GM18508 (cell line): ENCODE measurements at regions not wholly inside any gene's neighbourhood (a gene's known extent, or its start where the extent isn't known, plus 50 kb on each side); places are given as distances from the start of the nearest gene placed in this dataset.

Source experiments
- ATAC-seq: cut with Tn5 transposase; IDR thresholded peaks from one replicate; pipeline ENCODE4 v1.9.1; 2021; ENCODE audit warnings: moderate number of reproducible peaks; ENCODE audit not compliant: insufficient read depth, unreplicated experiment

DNA sequence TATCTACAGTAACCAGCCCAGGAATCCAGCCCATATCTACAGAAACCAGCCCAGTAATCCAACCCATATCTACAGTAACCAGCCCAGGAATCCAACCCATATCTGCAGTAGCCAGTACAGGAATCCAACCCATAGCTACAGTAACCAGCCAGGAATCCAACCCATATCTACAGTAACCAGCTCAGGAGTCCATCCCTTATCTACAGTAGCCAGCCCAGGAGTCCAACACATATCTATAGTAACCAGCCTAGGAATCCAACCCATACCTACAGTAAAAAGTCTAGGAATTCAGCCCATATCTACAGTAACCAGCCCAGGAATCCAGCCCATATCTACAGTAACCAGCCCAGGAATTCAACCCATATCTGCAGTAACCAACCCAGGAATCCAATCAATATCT lies 445.0 kb upstream of the BOD1L1 start:
- no peak for ATAC-seq

DNA sequence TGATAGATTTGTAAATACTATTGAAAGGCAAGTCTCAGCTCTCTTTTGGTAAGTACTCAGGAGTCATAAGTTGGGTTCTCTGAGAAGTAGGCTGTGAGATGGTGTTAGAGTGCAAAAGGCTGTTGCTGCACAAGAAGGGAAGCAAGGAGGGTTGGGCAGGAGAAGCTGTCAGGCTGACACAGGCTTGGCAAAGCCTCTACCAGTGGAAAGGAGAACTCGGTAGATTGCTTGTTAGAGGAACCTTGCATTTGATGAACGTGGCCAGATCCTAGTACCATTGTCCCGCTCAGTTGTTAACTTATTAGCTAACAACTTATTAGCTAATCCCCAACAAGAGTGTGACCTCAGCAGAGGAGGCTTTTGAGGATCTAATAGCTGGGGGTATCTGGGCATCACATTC lies 449.3 kb upstream of the BOD1L1 start:
- ATAC-seq: no peak

DNA sequence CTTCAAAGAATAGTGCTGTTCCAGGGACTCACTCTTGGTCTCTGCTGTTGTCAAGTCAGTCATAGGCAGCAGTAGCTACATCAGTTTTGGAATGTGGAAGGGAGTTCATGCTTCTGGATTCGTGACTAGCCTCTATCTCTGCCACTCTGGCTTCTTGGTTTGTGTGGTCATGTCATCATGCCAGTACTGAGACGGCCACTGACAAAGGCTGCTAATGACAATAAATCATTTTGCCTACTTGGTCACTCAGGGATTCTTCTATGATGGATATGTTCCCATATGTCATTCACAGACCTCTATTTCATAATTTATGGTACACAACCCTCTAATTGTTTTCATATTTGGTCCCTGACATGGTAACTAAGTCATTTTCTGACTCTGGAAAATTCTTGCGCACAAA lies 450.8 kb upstream of the BOD1L1 start:
- no peak for ATAC-seq

DNA sequence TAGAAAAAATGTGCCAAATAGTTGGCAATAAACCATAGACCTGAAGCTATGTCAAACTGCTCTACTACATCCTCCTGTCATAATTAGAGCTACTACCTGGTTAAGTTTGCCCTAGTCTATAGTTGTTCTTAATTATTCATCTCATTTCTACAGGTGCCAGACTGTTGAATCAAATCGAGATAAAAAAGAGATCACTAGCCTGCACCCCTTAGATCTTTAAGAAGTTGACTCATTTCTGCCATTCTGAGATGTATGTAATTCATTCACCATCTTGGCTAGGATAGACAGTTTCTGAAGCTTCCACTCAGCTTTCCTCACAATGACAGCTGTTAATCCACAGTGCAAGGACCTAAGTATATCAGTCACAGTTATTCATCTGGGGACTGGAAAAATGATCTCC lies 452.1 kb upstream of the BOD1L1 start:
- no peak for ATAC-seq

DNA sequence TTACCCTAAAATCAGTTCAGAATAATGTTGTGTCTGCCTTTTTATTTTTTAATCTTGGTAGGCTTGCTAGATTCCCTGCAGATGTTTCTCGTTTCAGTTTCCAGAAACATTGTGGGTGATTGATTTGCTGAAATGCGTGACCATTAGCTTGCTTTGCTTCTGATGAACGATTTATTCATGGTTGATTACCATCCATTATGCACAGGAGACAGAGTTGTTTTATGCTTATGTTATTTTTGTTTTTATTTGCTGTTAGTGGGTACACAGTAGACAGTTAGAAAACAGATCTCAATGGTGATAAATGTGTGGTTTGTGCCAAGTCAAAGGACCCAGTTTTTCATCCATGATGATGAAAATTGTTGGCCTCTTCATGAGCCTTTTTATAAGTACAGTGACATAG lies 455.6 kb upstream of the BOD1L1 start:
- no peak for ATAC-seq

DNA sequence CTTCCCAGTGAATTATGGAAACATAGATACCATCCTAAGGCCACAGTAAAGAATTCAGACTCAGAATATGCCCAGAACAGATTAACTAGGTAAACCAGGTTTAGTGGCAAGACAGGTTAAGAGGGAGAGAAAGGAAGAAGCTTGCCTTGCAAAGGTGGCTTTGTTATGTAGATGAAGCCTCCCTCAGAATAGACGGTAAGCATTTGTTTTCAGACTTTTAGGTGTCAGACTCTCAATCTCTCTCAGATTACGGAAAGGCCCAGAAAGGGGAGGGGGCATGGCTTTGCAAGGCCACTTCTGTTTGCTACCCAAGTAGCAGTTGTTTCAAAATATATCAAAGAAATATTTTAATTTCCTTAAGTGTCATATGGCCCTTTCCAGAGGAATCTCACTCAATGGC lies 457.1 kb upstream of the BOD1L1 start:
- no peak for ATAC-seq

DNA sequence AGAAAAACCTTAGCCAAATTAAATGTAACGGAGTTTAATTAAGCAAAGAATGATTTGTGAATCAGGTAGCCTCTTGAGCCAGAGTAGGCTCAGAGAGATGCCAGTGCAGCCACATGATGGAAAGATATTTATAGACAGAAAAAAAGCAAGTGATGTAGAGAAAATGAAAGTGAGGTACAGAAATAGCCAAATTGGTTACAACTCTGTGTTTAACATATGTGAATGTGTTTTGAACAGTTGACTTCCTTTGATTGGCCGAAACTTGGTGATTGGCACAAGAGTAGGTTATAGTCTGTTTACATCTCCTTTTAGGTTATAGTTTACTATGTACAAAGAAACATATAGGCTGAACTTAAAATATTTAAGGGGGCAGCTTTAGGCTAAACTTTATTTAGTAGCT lies 459.9 kb upstream of the BOD1L1 start:
- peak; percentile 91 for ATAC-seq

DNA sequence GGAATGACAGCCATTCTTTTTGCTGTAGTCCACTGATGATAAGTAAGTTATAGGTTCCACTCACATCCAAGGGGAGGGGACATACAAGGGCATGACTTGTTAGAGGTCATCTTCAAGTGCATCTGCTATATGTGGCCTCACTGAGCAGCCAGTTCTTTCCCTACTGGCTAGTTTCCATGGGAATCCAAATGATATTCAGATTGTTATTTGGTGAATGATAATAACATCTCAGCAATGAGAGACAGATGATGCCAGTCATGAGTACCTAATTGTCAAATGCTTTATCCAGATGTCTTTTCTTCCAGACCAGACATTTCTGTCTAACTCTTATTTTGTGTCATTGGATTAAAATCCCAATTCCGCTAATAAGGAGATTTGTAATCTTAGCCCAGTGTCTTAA lies 460.4 kb upstream of the BOD1L1 start:
- no peak for ATAC-seq

DNA sequence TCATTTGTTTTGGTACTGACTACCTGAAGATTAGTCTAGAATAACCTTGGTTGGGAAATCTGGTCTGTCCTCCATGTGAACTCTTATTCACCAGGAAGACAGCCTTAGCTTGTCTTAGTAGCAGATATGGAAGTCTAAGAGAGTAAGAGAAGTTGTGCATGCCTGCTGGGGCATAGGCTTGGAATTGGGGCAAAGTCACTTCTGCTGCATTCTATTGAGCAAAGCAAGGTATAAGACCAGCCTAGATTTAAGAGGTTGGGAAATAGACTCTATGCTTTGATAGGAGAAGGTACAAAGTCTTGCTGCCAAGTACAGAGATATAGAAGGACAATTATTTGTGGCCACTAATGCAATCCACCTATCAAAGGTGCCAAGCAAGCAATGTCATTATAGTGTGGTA lies 464.0 kb upstream of the BOD1L1 start:
- no peak for ATAC-seq

DNA sequence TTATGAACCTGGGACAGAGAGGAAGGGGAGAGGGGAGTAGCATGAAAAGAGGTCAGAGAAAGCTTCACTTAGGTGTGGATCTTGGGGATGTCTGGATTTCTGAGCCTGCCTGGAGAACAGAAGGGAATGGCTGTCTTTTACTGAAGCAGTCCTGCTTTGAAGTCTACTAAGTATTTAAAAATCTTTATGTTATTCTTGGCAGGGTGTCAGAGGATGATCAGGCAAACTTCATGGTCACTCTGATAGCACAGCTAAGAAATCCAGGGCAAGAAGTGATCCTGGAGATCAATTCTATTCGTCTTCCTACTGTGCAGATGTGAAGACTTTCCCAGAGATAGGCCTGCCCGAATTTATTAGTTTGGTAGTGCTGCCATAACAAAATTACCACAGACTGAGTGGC lies 464.4 kb upstream of the BOD1L1 start:
- no peak for ATAC-seq

DNA sequence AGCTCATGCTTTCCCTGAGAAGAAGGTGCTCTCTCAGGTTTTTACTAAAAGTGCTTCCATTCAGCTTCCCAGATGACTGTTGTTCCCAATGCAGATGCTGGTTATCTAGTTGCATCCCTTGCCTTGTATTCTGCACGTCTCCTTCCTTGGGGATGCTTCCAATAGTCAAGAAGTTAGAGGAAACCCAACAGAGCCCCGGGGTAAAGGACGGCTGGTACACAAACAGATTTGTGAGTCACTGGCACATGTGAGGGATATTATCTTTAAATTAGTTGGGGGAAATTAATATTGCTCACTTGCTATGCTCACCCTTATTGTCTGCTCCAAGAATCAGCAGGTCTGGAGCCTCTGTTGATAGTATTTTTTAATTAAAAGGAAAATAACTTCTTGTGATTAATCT lies 465.2 kb upstream of the BOD1L1 start:
- ATAC-seq: no peak

DNA sequence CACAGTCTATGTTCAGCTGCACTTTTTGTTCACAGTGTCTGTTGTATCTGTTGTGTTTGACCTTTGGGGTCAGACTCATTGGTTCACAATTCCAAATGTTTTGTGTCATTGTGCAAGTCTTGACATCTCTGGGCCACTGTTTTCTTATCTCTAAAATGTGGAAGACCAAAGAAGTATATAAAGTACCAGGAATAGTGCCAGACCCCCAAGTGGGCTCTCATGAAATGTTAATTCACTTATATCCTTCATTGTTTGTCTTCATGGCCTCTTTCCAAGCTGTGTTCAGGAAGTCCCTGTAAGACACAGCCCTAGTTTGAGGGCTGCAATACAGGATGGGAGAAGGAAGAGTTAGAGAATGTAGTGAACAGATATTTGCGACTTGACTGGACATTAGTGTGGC lies 468.3 kb upstream of the BOD1L1 start:
- no peak for ATAC-seq

DNA sequence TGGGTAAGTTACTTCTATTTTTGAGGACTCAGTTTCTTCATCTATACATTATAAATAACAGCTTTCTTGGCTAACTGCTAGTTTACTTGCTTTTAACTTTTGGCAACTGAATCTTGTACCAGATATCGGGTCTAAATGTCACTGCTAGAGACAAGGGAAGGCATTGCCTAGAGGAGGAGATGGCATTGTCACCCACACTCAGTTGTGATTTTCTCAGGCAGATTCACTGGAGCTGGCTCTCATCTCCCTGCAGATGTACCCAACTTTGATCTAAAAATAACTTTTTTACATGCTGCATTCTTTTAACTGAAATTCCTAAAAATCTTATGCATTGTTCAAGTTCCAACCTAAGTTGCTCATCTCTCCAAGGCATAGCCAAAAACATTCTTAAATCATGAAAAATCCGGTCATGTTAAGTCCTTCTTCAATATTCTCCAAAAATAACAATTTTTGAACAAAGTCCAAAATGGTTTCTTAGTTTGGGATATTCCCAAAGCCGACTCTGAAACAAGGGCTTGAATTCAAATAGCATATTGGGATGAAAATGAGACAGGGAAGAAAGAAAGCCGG lies 469.0 kb upstream of the BOD1L1 start:
- no peak for ATAC-seq

DNA sequence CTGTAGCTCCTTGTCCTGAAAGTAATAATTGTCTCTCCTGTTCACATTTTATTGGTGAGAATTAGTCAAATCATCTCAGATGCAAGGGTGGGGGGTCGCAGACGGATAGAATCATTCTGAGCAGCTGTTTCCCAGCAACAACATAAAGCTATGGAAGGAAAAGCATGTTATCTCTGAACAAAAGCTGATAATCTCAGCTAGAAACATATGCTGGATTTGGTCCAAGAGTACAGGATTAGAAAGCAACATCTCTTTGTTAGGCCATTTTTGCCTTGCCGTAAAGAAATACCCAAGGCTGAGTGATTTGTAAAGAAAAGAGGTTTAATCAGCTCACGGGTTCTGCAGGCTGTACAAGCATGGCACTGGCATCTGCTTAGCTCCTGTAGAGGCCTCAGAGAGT lies 472.8 kb upstream of the BOD1L1 start:
- no peak for ATAC-seq

DNA sequence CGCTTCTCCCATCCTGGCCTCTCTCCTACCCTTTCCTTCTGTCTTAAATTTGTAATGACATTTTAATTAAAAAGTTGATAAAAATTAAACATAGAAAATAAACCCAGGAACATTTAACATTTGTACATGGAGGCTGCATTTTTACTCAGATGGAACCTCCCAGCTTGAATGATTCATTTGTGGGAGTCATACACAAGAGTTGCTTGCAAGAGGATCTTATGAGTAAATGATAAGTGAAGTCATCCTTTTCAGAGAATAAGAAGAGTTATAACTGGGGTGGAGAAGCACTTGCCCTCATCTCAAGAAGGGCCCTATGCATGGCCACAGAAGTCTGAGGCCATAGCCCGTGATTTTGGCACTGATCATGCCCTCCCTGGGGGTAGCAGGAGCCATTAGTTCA lies 482.9 kb upstream of the BOD1L1 start:
- ATAC-seq: no peak

DNA sequence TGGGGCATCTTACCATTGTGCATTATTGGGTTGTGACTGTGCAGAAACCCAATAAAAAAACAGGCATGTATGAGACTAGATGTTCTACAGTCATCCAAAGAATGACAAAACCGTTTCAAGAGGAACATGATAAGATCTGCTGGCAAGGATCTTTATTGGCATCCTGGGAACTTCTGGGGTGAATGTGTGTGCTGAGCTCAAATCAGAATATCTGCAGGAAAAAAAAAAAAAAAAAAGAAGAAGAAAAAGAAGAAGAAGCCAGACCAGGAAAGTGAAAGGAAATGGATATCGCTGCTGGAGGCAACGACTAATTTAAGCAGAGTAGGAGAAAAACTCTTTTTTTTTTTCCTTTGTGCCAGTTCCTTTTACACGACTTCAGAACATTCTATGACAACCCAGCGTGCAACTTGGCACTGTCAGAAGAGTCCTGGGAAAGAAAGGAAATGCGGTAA lies 484.2 kb upstream of the BOD1L1 start:
- ATAC-seq: no peak

DNA sequence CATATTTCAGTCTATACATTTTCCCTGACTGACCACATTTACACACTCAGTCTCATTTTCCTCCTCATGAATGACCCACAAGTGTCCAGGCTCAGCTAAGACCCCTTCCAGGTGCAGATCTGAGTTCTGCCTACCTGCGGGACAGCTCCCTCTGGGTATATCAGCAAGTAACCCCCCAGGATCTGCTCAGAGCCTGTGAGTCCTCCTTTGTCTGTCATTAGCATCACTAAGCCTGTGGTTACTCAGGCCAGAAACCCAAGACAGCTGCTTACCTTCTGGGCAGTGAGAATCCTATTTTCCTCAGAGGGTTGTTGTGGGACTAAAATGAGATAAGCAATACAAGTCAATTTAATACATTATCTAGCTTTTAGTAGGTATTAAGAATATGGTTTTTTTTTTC lies 487.6 kb upstream of the BOD1L1 start:
- ATAC-seq: no peak

DNA sequence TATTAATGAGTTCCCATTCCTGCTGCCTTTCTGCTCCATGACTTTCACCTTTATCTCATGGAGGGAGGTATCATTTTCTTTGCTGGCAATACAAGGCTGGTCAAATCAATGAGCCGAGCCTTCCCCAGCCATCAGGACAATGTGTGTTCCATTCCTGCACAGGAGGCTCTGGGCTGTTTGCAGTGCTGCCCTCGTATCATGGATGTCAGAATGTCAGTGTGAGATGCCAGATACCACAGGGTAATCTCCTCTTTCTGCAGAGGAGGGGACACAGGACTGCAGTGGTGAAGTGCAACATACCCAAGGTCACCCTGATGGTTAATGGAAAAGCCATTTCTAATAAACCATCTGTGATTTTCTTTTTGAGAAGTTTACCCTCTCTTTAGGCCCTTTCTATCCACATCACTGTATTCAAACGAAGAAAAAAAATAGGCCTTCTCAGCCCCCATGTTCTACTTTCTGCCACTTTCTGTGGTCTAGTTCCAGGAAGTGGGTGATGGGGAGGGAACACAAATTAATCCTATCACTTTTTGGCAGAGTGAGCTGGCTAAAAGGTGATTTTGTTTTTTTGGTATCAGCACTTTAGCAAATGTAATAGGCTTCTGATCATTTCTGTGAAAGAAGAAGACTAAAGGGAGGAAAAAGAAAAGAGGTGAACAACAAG lies 490.2 kb upstream of the BOD1L1 start:
- ATAC-seq: no peak

DNA sequence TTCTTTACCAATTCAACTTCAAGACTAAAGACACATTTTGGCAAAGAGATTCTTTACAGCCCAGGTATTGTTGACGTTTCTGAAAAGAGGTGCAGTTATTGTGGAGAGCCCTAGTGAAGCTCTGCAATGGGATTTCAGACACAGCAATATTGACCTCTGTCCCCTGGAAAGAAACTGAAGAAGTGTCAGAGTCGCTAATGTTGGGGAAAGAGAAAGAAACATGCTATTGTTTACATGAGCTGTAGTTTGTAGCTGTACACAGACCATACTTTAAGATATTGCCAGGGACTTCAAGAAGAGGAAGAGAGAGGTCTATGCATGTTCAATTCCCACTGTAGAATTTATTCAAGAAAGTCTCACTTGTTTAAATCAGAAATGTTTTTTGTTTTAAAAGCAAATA lies 497.3 kb upstream of the BOD1L1 start:
- no peak for ATAC-seq

DNA sequence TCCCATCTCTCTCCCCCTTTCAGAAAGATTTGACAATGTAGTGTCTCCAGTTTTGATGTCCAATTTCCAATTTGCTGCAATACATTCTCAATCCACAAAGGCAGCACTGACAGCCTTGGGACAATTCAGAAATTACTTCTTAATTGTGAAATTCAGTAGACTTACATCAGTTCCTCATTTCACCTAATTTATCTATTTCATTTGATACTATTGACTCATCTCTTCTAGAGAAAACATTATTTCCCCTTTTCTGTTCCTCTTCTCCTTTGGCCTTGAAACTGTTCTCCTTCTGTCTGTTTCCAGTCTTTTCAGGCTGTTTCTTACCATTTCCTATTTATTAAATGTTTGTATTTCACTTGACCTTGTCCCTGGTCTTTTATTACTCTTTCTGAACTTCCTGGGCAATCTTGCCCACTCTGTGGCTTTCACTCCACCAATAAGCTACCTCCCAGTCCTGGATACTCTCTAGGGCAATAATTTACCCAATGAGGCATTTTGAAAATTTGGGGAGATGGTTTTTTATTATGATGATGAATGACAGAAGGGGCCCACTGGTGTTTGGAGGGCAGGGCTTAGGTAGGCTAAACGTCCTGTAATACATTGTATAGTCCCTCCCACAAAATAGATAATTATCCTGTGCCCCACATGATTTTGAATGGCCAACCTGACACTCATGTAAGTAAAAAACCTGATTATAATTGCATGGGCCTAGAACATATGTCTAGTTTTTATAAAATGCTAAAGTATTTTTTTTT lies 498.0 kb upstream of the BOD1L1 start:
- peak; percentile 95 for ATAC-seq

DNA sequence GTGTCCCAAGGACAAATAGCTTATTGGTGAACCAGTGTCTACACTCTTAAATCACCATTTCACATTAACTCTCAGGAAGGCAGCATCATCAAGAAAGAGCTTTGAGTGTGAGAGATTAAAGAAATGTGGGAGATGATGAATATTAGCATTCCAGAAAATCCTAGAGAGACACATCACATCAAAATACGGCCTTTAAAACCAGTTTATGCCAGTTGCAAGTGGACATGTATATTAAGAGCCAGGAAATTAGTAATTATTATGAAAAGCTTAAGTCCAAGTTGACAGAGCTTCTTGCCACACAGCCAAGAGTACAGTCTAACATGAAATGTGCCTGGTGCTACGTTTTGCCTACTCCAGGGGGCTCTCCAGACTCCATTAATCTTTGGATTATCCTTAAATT lies 503.0 kb upstream of the BOD1L1 start:
- no peak for ATAC-seq

DNA sequence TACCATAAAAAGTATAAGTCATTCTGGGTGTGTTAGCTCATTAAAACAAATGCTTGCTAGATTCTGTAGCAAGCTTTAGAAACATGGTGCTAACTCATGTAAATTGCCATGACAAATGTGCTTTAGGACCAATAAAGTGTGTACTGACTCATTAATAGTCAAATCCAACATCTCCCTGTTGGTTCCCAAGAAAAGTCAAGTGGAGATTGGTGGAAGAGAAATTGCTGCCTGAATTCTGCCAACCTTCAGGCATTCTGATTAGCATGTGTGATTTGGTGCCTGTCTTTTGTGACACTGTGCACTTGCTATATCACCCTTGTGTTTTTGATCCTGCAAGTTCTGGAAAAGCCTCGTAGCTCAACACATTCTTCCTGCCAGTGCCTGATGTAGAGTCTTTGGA lies 503.8 kb upstream of the BOD1L1 start:
- ATAC-seq: no peak
